GM18861 (cell line): ENCODE measurements at regions not wholly inside any gene's neighbourhood (a gene's known extent, or its start where the extent isn't known, plus 50 kb on each side); places are given as distances from the start of the nearest gene placed in this dataset.

Experiments used
- ATAC-seq: cut with Tn5 transposase; IDR thresholded peaks from one replicate; pipeline ENCODE4 v1.9.1; 2021; ENCODE audit not compliant: unreplicated experiment

DNA sequence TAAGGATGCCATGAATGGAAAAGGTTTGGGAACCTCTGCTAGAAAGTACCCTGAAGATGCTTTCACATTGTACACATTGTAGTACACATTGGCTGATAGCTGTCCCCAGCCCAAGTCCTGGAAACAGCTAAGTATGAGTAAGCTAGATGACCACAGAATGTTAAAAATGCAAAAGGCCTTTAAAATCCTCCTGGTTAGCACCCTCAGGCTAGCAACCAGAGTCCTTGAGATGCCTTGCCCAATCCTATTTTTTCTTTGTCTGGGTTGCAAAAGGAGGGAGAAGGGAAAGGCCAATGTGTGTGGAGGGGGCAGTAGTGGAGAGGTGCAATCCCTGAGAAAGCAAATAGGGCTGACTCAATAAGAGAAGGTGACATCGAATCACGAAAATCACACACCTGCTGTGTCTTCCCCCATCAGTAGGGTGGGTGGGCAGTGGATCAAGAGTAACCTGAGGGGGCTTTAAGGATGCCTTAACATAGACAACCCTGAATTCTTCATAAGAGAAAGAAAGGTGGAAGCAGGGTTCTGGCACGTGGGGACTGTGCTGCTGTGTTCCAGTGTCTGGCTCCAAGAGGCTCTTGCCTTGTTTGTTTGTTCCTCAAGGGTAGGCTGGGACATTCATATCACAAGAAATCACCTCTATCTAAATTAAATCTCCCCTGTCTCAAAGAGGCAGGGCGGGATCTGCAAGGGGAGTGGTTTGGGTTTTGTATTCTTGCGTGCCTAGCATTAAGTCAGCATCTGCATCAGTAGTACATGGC is 266.2 kb upstream of the PLXNA2 start:
- ATAC-seq: no peak

DNA sequence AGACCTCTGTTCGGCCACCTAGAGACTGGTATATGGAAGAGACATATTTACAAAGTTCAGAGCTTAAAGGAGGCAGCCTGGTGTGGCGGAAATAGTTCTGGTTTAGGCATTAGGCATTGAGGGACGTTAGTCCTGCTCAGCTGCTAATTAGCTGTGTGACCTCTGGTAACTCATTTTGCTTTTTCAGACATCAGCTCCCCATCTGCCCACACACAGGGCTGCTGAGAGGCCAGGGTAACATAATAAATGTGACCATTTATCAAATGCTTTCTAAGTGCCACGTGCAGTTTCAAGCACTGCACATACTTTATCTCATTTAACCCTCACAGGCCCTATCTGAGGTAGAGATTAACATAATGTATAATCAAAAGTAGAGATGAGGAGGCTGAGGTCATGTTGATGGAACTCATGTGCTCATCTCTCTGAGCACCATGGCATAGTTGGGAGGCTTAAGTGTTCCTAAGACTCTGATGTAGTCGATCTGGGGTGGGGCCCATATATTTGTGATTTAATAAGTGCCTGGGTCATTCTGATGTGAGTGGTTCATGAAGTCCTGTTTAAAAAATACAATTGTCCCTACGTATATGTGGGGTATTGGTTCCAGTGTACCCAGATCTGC is 267.2 kb upstream of the PLXNA2 start:
- no peak for ATAC-seq

DNA sequence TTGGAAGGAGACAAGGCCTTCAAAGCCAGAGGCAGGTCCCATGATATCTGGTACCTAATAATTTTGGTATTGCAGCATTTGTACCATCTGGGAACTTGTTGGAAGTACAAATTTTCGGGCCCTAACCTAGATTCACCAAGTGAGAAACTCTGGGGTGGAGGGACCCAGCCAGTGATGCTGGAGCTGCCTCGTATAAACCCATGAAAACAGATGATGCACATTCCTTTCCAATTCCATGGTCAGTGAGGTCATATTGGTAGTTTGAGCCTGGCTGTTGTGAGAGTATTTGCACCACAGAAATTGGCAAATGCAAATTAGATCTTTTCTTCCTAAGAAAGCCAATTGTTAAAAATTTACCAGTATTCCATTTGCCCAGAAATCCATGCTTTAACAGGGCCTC is 269.6 kb upstream of the PLXNA2 start:
- no peak for ATAC-seq

DNA sequence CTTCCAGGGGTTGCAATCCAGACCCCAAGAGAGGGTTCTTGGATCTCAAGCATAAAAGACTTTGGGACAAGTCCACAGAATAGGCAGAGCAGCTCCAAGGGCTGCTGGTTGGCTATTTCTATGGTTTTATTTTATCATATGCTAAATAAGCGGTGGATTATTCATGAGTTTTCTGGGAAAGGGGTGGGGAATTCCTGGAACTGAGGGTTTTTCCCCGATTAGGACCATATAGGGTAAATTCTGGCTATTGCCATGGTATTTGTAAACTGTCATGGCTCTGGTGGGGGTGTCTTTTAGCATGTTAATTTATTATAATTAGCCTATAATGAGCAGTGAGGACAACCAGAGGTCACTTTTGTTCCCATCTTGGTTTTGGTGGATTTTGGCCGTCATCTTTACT is 270.9 kb upstream of the PLXNA2 start:
- ATAC-seq: no peak

DNA sequence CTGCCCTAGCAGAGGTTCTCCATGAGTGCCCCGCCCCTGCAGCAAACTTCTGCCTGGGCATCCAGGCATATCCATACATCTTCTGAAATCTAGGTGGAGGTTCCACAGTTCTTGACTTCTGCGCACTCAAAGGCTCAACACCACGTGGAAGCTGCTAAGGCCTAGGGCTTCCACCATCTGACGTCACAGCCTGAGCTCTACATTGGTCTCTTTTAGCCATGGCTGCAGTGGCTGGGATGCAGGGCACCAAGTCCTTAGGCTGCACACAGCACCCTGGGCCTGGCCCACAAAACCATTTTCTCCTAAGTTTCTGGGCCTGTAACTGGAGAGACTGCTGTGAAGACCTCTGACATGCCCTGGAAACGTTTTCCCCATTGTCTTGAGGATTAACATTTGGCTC is 272.6 kb upstream of the PLXNA2 start:
- no peak for ATAC-seq

DNA sequence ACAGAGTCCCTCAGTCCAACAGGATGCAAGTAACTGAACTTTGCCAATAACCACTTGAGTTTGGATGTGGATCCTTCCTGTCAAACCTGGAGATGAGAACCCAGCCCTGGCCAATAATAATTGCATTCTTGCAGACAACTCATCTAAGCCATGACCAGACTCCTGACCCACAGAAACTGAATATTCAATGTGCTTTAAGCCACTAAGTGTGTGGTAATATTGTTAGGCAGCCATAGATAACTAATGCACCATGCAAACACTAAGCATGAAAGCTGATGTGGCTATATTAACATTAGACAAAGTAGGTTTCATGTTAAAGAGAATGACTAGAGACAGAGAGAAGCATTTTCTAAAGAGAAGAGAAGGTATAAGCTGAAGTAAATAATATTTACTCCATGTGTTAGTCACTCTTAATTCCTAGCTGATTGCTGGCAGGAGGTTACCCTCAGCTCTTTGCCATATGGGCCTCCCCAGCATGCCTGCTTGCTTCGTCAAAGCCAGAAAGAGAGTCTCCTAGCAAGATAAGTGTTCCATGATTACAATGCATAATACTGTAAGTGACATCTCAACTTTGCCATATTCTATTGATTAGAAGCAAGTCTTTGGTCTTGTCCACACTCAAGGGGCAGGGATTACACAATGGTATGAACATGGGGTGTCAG is 276.4 kb upstream of the PLXNA2 start:
- no peak for ATAC-seq

DNA sequence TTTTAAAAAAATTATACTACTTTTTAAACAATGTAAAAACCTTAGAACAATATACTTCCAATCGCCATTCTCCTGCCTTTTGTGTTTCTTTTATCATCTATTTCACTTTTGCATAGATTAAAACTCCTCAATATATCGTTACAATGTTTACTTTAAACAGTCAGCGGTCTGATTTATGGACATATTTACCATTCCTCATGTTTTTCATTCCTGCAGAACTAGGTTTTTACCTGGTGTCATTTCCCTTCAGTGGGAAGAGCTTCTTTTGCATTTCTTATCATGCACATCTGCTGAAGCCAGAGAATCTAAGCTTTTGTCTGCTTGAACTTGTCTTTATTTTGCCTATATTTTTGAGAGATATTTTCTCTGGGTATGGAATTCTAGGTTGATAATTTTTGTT is 277.4 kb upstream of the PLXNA2 start:
- no peak for ATAC-seq

DNA sequence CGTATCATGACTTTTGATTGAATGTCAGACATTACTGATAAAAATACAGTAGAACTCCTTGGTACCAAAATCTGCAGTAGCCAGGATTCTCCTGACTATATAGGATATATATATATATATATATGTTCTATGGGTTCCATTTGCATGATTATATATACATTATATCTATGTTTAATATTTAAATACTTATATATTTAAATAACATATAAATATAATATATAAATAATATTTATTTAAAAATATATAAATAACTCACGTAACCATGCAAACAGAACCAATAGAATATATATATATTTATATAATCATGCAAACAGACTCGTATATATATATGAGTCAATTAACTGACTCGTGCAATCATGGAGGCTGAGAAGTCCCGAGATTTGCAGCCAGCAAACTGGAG is 278.8 kb upstream of the PLXNA2 start:
- no peak for ATAC-seq

DNA sequence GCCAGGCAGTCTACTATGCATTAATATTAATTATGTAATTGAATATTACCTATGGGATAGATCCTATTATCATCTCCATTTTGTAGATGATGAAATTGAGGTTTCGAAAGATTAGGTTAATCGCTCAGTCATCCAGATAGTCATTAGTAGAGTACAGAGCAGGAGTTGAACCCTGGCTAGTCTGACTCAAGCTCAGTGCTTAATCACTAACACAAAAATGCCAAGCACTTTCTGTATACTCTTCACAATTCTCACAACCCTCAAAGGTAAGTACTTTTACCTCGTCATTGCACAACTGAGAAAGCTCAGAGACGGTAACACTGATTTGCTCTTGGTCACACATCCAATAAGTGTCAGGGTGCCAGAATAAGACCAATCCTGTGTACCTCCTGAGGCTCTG is 280.2 kb upstream of the PLXNA2 start:
- ATAC-seq: no peak

DNA sequence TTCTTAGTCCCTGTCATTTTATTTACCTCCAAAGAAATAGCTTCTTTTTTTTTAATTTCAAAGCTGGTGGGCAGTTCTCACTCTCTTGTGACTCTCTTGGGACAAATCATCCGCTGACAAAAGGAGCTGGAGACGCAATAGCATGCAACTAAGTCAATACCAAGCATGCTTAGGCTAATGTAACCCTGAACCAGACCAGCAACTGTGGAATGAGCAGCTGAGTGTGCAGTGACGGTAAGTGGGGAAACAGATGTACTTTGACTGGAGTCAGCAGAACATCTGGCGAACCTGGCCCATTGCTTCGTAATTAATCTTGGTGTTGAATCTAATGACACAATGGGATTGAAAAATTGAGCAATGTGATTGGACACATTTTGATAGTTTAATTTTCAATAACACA is 280.7 kb upstream of the PLXNA2 start:
- no peak for ATAC-seq

DNA sequence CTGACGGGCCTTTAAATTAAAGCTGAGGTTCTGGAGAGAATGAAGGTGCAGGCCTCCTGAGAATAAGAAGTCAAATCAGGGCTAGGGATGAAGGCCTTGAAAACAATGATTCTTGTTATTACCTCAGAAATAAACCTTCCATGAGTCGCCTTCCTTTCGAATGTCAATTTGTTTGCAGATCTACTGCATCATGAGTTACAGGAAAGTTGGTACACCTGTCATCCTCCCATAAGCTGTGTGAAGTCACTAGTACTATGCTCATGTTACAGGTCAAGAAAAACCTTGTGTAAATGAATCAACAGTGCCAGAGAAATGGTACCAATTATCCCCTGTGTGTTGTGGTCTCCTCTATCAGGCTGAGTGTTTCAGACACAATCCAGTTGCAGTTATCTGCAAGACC is 281.2 kb upstream of the PLXNA2 start:
- no peak for ATAC-seq

DNA sequence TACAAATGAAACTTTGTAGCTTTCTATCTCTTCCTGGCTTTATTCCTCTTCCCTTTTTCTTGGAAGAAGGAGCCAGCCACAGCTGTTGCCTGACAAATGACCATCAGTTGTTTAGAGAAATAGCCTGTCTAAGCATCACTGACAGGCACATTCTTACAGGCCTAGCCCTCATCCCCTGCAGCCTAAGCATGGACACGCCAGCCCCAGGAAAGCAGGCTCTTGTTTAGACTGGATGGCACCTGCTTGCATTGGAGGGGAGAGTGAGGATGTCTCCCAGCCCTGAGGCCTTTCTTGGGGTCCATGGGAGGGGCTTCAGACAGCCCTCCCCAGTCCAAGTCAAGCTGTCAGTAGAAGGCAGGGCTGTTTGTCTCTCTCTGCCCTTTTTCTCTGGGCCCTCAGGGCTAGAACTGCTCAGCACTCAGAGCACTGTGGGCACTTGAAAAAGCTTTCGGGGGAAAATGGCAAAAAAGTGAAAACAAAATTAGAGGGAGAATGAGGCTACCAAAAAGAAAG is 282.5 kb upstream of the PLXNA2 start:
- no peak for ATAC-seq

DNA sequence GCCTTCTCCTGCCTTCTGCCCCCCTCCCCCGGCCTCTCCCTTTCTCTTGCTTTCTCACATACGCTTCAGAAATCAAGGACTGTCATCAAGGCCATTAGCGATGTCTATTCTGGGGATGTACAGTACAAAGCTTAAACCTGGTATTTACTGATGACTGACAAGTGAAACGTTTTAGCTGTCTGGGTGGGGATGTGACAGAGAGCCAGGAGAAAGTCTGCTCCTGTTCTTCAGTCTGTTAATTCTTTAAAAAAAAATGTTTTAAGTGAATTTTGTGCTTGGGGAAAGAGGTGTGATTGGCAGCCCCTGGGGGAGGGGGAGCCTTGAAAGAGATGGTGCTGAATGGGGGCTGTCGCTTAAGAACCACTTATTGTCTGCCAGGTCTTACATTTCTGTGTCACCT is 283.0 kb upstream of the PLXNA2 start:
- no peak for ATAC-seq

DNA sequence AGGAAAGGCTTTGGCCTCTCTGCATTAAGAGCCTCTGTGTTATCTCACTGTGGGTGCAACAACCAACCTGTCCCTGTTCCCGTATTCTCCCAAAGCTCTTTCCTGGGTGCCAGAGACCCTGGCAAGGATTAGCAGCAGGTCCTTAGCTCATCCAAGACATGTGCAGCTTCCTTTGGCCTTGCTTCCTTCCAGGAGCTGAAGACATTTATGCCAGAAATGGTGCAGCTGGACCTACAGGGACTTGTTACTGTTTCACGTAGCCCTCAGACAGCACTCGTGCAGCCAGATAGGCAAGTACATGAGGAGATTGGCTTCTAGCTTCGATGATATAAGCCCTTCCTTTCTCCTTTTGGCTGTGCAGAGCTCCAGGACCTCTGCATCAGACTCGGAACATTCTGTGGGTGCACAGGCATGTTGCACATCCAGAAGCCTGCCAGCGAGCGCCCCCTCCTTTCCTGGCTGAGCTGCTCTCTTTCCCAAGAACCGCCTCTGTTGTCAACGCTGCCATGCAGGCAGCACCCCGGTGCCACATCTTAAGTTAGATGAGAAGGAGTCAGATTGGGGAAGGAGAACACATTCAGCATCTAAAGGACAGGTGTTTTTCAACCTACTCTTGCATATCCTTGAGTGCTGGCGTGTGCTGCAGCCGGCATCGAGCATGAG is 284.5 kb upstream of the PLXNA2 start:
- ATAC-seq: no peak

DNA sequence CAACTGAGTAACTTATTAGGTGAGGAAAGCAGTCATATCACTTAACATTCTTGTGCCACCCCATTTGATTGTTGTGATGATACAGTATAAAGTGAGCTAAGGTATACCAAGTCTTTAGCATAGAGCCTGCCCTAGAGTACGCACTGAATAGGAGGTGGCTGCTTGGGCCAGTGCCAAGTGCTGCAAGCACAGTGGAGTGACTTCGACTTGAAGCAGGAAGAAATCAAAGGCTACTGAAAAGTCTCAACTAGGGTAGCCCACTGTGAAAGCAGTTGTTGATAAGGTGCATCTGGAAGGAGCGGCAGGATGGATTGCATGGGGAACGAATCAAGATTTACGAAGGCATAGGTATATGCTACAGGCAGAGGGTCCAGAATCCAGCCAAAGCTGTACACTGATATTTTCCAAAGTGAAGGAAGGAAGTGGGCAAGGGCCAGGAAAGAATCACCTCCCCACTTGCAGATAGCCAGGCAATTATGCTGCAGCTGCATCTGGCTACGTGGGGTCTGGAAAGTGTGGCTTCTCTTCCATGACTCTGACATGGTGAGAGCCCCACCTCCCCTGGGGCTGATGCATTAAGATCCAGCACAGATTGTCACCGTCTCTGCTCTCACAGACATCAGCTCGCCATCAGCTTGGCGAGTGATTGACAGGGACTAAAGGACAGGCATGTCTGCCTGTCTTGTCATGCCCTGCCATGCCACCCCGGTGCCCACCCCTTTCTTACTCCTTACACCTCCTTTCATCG is 287.0 kb upstream of the PLXNA2 start:
- no peak for ATAC-seq

DNA sequence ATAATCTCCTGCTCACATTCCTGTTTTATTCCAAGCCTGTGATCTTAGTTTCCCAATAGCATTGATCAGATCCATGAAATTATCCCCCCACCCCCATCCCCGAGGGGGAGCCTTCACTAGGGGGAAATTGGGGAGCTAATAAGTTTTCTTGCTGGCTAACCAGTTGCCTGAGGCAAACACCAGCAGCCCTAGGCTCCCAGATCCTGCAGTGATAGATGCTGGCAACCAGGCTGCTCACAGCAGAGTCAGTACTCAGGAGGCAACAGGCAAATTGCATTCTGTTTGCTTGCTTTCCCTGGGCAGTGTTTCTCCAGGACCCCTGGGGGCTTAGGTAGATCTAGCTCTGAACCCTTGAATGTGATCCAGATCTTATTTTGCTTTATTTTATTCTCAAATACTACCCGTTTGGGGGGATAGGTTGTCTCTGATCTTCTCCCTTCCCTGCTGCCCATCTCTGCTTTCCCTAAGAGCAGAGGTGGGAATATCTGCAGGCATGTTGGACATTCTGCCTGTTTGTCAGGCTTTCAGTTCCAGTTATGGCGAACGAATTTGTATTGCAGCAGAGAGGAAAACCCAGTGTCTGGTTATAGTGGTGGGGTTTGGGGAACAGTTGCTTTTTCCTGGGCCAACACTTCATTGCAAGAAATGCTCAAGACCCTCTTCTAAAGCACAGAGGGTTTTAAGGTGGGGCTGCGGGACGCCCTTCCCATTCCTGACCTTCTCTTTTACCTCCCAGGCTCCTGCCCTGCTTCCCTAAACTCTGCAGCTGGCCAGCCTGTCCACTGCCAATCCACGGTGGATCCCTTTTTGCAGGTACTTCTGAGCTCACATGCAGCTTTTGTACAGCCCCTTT is 289.8 kb upstream of the PLXNA2 start:
- ATAC-seq: no peak

DNA sequence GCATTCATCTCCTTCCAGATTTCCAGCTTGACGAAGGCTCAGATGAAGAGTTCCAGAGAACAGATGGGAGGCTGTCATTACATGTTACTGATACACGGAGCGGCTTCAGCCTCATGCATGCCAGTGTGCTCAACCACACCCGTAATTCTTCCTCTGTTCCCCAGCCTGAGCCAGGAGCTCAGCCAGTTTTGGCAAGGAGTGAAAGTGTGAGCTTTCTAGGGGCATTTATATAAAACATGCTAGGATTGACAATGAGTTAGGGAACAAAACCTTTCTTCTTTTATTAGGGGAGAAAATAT is 290.4 kb upstream of the PLXNA2 start:
- no peak for ATAC-seq

DNA sequence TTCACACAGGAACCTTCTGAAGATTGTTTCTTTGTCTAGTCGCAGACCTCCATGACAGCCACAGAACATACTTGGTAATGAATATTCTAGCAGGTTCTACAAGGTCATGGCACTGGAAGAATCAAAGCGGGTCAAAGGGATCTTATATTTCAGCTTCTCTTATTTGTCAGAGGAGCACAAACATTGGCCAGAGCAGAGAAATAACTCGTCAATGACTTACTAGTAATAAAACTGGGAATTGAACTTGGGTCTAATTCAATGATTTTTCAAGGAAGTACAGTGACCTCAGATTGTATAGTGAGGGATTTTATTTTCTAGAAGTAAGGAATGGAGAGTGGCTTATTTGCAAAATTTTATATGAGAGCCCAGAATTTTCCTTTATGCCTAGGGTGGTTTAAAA is 290.8 kb upstream of the PLXNA2 start:
- ATAC-seq: no peak

DNA sequence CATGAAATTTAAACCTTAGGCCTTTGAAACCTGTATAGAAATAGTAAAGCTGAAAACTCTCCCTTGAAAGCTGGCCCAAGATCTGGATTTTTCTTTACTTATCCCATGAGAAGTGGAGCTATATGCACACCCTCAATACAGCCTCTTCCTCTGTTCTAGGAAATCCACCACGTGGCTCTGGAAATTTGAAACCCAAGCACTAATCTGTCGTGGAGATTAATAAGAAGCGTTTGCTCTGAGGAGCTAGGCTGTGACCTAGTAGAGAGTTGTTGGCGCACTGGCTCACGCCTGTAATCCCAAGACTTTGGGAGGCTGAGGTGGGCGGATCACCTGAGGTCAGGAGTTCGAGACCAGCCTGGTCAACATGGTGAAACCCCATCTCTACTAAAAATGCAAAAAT is 291.3 kb upstream of the PLXNA2 start:
- ATAC-seq: no peak

DNA sequence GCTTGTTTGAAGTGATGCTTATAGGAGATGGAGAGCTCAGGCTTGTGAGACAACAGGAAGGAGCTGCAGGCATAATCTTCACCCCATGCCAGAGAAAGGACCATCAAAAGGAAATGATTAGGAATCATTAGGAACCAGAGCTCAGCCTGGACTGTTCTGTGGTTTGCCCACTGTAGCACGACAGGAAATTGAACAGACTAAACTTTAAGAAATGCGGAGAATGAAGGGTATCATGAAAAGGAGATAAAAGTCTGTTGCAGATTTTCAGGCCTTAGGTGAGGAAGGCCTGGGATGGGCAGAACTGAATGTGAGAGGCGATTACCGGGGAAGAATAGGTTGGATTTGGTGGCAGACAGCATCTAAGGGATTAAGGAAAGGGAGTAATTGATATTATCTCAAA is 292.0 kb upstream of the PLXNA2 start:
- ATAC-seq: no peak
